A172 (cell line): ENCODE measurements at regions not wholly inside any gene's neighbourhood (a gene's known extent, or its start where the extent isn't known, plus 50 kb on each side); places are given as distances from the start of the nearest gene placed in this dataset.

Source experiments
- DNase-seq: peaks from one replicate; pipeline ENCODE4 v3.0.0-alpha.2; 2015; ENCODE audit warnings: low spot score

GRCh38 chr11:127607487-127608085 is 607.0 kb upstream of the KIRREL3 start:
- no peak for DNase-seq

- no peak for DNase-seq
Measured at GRCh38 chr11:127601578-127601977, 601.0 kb upstream of the KIRREL3 start.

GRCh38 chr11:127600674-127601073 is 600.1 kb upstream of the KIRREL3 start:
- no peak for DNase-seq

GRCh38 chr11:127598476-127598875 is 597.9 kb upstream of the KIRREL3 start:
- no peak for DNase-seq

- DNase-seq, result no peak
Measured at GRCh38 chr11:127596433-127596832, 595.9 kb upstream of the KIRREL3 start.

DNA sequence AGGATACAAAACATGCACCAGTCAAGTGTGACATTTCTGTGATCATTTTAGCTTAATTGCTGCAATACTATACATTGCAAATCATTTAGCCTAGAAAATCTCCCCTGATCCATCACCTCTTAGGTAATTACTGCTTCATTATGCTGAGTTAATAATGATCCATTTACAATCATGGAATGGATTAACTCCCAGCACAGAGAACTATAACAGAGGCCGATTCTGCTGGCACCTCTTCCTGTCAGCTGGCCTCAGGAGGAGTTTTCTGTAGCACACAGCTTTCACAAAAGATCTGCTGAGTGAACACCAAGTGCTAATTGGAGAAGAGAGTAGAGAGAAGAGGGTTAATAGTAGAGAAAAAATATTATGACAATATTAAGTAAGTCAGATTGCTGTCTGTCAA is 591.8 kb upstream of the KIRREL3 start:
- no peak for DNase-seq

GRCh38 chr11:127590314-127590713 is 589.7 kb upstream of the KIRREL3 start:
- no peak for DNase-seq

GRCh38 chr11:127588431-127588830 is 587.9 kb upstream of the KIRREL3 start:
- no peak for DNase-seq

- no peak for DNase-seq
Measured at GRCh38 chr11:127587511-127587910, 586.9 kb upstream of the KIRREL3 start.

GRCh38 chr11:127576210-127576609 is 575.6 kb upstream of the KIRREL3 start:
- no peak for DNase-seq

- DNase-seq, result no peak
Measured at GRCh38 chr11:127574478-127574877, 573.9 kb upstream of the KIRREL3 start.

- no peak for DNase-seq
Measured at GRCh38 chr11:127568891-127569290, 568.3 kb upstream of the KIRREL3 start.

DNA sequence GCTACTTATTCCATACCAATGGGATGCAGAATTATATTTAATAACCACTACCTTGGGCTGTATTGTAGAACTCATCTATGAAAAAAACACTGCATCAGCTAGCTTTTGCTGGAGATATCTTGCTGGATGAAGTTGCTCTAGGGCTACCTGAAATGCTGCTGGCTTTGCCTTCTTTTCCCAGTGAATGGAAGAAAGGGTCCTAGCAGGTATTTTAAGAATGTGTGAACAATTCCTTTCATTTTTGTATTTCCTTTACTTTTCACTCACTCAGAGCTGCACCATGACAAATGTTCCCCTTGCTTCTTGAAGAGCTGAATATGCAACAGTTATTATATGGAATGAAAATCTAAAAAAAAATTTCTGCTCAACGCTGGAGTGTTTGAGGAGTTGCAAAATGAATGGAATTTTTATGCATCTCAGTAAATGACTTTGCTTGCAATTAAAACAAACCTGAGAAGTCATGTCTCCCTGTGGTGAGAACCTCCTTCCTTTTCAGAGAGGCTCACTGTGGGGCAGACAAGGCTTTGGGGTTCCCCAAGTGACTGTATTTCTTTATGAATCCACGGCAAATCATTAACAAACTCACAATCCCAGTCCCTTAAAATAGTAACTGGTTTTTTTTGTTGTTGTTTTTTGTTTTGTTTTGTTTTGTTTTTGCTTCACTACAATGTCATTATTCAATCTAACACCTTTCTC is 566.8 kb upstream of the KIRREL3 start:
- DNase-seq, result no peak

GRCh38 chr11:127564810-127565209 is 564.2 kb upstream of the KIRREL3 start:
- DNase-seq, result peak; percentile 43

DNA sequence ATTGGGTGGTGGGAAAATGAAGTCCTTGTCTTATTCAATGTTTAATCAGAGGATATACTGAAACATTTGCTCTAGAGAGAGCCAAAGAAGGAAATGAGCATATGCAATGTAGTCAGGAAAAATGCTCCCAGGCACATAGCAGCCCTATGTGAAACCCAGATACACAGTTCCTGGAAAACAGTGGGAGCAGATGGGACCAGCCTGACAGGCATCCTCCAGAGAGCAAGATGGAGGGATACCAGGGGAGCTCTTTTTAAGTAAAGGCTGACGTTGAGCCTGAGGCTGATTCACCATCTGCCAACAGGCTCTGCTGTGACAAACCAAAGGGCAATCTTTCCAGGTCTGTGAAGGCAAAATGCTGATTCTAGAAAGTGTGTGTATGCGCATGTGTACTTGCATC is 559.4 kb upstream of the KIRREL3 start:
- no peak for DNase-seq

DNA sequence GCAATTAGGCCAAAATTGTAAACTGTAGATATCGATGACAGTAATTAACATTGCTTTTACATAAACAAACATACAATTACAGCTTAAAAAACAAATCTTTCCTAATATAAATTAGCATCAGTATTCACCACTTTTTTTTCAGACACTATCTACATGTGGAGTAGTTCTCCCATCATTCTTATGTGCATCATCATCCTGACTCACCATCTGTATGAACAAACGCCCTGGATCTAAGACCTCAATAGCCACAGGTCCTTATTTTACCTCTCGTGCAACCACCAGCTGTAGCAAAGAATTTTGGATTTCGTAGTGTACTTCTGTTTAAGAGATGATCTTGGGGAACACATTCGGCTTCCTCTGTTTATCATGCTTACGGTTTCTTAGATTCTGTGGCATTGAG is 551.9 kb upstream of the KIRREL3 start:
- DNase-seq, result no peak

GRCh38 chr11:127531167-127531566 is 530.6 kb upstream of the KIRREL3 start:
- DNase-seq, result no peak

GRCh38 chr11:127528297-127528696 is 527.7 kb upstream of the KIRREL3 start:
- no peak for DNase-seq

- no peak for DNase-seq
Measured at GRCh38 chr11:127524618-127525017, 524.0 kb upstream of the KIRREL3 start.

GRCh38 chr11:127521413-127521812 is 520.8 kb upstream of the KIRREL3 start:
- peak; percentile 21 for DNase-seq

GRCh38 chr11:127507851-127508250 is 507.3 kb upstream of the KIRREL3 start:
- no peak for DNase-seq

DNA sequence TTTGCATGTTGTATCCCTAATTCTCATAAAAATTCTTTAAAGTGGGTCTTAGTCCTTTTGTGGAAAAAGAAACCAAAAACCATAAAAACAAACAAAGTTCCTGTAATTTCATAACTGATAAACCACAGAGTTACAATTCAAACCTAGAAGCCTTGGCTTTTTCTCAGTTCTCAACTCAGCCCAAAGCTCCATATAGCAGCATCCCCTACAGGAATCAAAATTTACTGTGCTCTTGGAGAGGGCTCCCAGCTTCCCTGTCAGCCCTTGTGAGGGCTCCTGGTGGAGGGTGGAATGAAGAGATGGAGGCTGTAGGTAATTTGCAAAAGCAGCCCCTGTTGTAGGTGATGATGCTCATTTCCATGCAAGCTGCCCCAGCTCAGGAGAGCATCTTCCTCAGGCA is 506.1 kb upstream of the KIRREL3 start:
- no peak for DNase-seq

DNA sequence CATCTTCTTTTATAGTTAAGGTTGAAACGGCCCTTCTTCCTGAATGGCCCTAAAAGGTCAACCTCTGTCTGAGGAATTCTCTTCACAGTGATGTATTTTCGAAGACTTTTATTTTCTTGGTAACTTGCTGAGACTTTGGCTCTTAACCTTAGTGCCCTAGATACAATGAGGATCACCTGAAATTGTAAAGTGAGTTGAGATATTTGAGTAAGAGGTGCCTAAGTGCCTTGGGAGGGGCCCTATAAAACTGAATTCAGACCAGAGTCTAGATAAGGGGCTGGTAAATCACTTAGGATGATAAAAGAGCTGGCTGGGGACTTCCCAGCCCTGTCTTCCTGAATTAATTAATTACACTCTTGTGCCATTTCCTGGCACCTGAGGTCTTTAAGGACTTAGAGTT is 505.6 kb upstream of the KIRREL3 start:
- DNase-seq, result peak; percentile 15

DNA sequence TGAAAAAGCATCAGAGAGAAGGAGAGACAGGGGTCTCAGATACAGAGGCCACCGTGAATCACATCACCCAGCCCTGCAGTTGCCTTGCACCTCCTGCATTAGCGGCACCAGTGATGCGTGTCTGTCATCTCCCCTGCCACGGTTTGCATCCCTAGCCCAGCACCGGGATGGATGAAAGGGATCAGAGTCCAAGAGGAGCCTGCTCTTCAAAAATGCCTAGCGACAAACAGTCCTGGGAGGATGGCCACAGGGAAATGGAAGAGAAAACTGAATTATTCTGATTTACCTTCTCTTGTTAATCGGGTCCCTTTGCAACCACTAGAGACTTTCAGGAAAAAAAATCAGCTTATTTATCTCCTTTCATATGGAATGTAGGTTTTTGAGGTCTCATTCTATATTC is 495.6 kb upstream of the KIRREL3 start:
- no peak for DNase-seq
